HUES6 (cell line): ENCODE measurements at regions not wholly inside any gene's neighbourhood (a gene's known extent, or its start where the extent isn't known, plus 50 kb on each side); places are given as distances from the start of the nearest gene placed in this dataset.

Experiments used
- H3K27ac ChIP-seq: 2 replicates; pipeline ENCODE4 v1.7.0; 2013; ENCODE audit warnings: low read depth, mild to moderate bottlenecking, low read length, inconsistent platforms
- H3K27me3 ChIP-seq: 2 replicates; pipeline ENCODE4 v1.6.1; 2013; ENCODE audit warnings: low read length; ENCODE audit not compliant: control insufficient read depth, insufficient read depth
- H3K36me3 ChIP-seq: 2 replicates; pipeline ENCODE4 v1.6.1; 2013; ENCODE audit warnings: low read length; ENCODE audit not compliant: control insufficient read depth, insufficient read depth
- H3K4me1 ChIP-seq: 2 replicates; pipeline ENCODE4 v1.6.1; 2013; ENCODE audit warnings: low read length; ENCODE audit not compliant: control insufficient read depth, insufficient read depth
- H3K4me3 ChIP-seq: 2 replicates; pipeline ENCODE4 v1.5.1; 2013; ENCODE audit warnings: low read depth, low read length
- H3K9ac ChIP-seq: one replicate; pipeline ENCODE4 v1.6.1; 2013; ENCODE audit warnings: mild to moderate bottlenecking, low read length
- H3K9me3 ChIP-seq: 2 replicates; pipeline ENCODE4 v1.6.1; 2013; ENCODE audit warnings: low read depth, low read length; ENCODE audit not compliant: control insufficient read depth, insufficient read depth

DNA sequence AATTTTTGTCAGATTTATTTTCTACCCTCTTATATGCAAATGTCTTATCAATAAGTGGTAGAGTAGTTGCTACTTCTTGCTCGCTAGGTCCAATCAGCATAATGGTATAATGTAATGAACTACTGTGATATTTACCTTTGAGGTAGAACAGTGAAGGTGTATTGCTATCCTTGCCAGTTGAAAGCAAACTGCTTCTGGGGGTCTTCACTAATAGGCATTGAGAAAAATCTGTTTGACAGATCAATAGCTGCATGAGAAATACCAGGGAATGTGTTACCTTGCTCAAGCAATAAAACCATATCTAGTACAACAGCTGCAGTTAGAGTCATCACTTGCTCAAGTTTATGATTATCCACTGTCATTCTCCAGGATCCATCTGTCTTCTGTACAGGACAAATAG lies 50.1 kb upstream of the EFEMP1 start:
- H3K27ac ChIP-seq, result no peak overlapping the region
- H3K9ac ChIP-seq, result no peak overlapping the region
- no peaks in the 10 kb centered on the region for H3K9me3 ChIP-seq
- H3K4me3 ChIP-seq, result no peak overlapping the region
- H3K36me3 ChIP-seq, result no peaks in the 10 kb centered on the region
- peaks cover 3% of the 10 kb centered on the region; the same call in 1 of the 2 replicates for H3K4me1 ChIP-seq
- no peaks in the 10 kb centered on the region for H3K27me3 ChIP-seq

DNA sequence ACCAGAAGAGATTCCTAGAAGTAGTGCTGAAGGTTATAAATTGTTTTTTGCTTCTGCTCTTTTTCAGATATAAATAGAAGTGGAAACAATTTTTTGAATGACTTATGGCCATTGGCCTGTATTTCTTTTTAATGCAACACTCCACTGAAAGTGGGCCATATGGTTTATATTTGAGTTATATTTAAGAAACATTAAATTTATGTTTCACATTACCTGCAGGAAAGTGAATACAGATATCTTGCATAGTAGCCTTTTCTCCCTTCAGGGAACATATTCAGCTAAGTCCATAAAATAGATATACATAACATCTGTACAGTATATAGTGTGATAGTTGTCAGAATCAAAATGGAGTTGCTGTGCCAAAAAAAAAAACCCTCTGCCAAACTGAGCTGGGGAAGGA lies 53.1 kb upstream of the EFEMP1 start:
- Histone ChIP-seq H3K9ac (no peak overlapping the region), H3K4me1 (peaks cover 3% of the 10 kb centered on the region; the same call in 1 of the 2 replicates), H3K9me3 (no peaks in the 10 kb centered on the region), H3K27ac (no peak overlapping the region), H3K27me3 (no peaks in the 10 kb centered on the region), H3K36me3 (no peaks in the 10 kb centered on the region), H3K4me3 (no peak overlapping the region)

DNA sequence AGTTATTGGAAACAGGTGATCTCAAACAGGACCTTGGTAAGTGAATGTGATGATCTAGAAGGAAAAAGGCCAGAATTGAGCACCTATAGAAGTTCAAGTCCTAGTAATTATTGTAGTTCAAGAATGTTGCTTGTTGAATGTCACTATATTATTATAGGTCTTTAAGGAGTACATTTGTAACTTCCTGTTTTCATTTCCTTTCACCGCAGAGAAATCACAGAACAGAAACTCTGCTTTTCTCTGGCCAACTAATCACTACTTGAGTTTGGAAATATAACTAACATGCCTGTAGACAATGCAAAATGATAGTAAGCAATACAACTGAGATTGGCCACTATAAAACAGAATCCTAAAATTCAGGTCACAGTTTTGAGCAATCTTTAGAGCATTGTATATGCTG lies 61.8 kb upstream of the EFEMP1 start:
- no peaks in the 10 kb centered on the region for H3K27me3 ChIP-seq
- no peak overlapping the region for H3K27ac ChIP-seq
- no peak overlapping the region for H3K9ac ChIP-seq
- no peaks in the 10 kb centered on the region for H3K9me3 ChIP-seq
- no peak overlapping the region for H3K4me3 ChIP-seq
- H3K36me3 ChIP-seq, result no peaks in the 10 kb centered on the region
- H3K4me1 ChIP-seq, result no peaks in the 10 kb centered on the region

DNA sequence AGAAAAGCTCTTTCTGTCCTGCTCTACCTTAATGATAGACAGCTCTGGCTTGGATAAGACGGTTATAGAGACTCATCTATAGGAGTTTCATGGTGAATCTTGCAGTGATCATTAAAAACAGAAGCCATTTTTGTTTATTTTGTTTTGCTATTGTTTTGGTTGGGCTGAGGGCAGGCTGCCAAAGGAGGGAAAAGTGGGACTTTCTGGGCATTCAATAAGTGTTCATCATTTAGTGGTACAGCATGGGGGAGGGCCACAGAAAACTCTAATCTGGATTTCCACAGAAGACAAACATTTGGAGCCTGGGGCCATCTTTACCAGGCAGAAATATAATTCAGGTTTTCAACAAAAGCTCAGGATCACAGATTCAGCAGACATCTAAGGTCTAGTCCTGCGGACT lies 62.4 kb upstream of the EFEMP1 start:
- Histone ChIP-seq H3K27ac (no peak overlapping the region), H3K4me3 (no peak overlapping the region), H3K9me3 (no peaks in the 10 kb centered on the region), H3K9ac (no peak overlapping the region), H3K36me3 (no peaks in the 10 kb centered on the region), H3K4me1 (no peaks in the 10 kb centered on the region), H3K27me3 (no peaks in the 10 kb centered on the region)

DNA sequence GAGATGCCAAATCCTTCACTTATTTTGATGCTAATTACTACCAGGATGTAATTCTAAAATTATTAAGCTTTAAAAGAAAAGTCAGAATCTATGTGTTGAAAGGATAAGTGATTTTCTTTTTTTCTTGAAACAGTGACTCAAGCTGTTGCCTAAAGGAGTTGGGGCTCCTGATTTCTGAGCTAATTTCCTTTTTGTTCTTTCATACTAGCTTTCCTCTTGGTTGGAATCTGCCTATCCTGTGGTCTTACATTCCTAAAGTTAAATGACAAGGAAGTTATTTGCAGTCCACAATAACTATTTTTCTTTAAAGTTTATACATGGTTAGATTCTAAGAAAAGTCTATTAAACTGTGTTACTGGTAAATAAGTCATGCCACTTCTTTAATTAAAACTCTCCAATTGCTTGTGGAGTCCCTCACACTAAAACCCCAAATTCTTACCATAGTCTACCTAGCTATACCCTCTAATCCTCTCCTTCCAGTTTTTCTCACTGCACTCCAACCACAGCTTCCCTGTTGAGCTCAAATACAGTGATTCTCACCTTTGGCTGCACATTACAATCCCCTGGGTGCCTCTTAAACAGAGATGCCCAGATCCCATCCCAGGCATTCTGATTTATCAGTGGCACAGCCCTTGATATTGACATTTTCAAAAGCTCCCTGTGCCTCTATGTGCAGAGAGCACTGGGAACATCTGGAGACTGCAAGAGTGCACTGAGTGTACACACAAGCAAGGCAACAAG lies 63.3 kb upstream of the EFEMP1 start:
- no peak overlapping the region for H3K27ac ChIP-seq

DNA sequence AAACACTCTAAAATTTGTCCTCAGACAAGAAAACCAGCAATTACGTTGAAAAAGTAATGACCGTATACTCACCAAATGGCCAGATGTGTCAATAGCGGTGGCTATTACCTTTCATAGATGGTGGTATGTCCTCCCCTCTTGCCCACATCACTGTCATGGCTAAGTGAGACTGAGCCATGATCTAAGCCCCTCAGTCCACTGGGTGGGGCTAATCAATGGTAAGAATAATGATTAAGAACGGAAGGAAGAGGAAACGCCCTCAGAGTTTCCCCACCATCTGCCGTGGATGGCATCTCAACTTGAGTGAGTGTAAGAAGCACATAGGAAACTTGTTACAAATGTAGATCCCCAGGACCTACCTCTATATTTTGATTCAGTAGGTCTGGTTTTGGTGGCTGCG lies 65.8 kb upstream of the EFEMP1 start:
- Histone ChIP-seq H3K27ac (no peak overlapping the region), H3K4me3 (no peak overlapping the region), H3K9me3 (no peaks in the 10 kb centered on the region), H3K4me1 (peaks cover 3% of the 10 kb centered on the region; the same call in 1 of the 2 replicates), H3K27me3 (no peaks in the 10 kb centered on the region), H3K9ac (no peak overlapping the region), H3K36me3 (no peaks in the 10 kb centered on the region)

More for the DNA sequence above, 63.3 kb upstream of the EFEMP1 start:
- no peaks in the 10 kb centered on the region for H3K9me3 ChIP-seq
- no peaks in the 10 kb centered on the region for H3K4me1 ChIP-seq
- H3K4me3 ChIP-seq, result no peak overlapping the region
- no peak overlapping the region for H3K9ac ChIP-seq
- H3K27me3 ChIP-seq, result no peaks in the 10 kb centered on the region
- H3K36me3 ChIP-seq, result no peaks in the 10 kb centered on the region

DNA sequence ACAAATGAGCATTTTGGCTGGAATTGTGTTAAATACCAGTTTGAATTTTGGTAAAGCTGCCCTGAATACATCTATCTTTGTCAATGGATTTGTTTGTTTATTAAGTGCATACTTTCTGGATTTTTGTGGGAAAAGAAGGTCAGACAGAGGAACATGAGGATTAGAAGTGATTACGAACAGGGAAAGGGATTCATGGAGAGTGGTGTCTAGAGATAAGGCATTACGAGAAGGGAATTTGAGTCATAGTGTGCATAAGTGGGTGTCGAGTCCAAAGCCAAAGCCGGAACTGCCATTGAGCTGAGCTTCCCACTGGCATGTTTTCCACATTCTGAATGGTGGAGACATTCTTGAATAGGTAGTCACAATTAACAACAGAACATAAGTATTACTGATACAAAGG lies 68.9 kb upstream of the EFEMP1 start:
- no peak overlapping the region for H3K27ac ChIP-seq
- peaks cover 7% of the 10 kb centered on the region; the same call in 1 of the 2 replicates for H3K4me1 ChIP-seq
- H3K9me3 ChIP-seq, result no peaks in the 10 kb centered on the region
- H3K9ac ChIP-seq, result no peak overlapping the region
- no peaks in the 10 kb centered on the region for H3K36me3 ChIP-seq
- no peak overlapping the region for H3K4me3 ChIP-seq
- H3K27me3 ChIP-seq, result no peaks in the 10 kb centered on the region

DNA sequence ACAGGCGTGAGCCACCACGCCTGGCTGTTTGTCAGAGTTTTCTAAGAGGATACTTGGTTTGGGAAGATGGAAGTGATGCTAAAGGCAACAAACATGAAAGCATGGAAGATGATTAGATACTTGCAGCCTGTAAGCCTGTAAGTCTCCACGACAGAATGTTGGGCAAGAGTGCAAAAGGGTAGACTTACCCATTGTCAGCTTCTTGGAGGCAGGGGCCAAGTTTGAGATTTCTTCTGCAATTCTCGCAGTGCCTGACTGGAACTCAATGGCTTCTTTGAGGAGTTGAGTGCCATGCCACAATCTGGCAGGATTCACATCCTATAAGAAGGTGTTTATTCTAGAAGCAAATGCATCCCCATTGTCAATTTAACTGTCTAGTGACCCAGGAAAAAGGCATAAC lies 70.1 kb upstream of the EFEMP1 start:
- Histone ChIP-seq H3K9ac (no peak overlapping the region), H3K9me3 (no peaks in the 10 kb centered on the region), H3K4me3 (no peak overlapping the region), H3K4me1 (peaks cover 7% of the 10 kb centered on the region; the same call in 1 of the 2 replicates), H3K27me3 (no peaks in the 10 kb centered on the region), H3K36me3 (no peaks in the 10 kb centered on the region), H3K27ac (no peak overlapping the region)

DNA sequence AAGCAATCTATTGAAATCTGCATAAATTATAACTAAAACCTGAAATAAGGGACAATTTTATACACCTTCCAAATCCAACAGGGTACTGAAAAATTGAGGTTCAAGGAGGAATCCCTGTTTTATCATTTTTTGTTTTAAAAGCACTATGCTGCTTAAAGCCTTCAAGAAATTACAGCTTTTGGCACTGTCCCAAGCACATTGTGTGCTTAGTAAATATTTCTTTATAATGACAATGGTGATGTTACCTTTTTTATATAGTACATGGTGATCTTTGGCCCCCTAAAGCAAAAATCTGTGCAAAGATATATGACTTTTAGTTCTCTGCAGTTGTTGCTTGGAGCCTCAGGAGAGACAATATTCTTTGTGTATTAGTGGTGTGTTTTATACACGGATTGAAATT lies 71.6 kb upstream of the EFEMP1 start:
- Histone ChIP-seq H3K9me3 (no peaks in the 10 kb centered on the region), H3K27me3 (no peaks in the 10 kb centered on the region), H3K36me3 (no peaks in the 10 kb centered on the region), H3K4me1 (peaks cover 7% of the 10 kb centered on the region; the same call in 1 of the 2 replicates), H3K9ac (no peak overlapping the region), H3K4me3 (no peak overlapping the region), H3K27ac (no peak overlapping the region)

DNA sequence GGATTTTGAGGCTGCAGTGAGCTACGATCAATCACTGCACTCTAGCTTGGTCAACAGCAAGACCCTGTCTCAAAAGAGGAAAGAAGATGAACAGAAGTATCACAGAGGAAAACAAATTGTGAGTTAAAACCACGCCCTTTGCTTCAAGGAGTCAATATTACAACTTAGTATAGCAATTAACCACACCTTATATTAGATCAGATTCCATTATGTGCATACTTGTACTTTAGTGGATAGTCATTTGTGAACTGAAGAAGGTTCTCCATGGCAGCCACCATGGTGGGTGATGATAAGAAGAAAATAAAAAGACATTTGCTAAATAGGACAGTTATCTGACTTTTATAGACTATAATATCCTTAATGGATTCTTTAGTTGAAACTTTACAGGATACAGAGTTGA lies 72.3 kb upstream of the EFEMP1 start:
- Histone ChIP-seq H3K27me3 (no peaks in the 10 kb centered on the region), H3K9me3 (no peaks in the 10 kb centered on the region), H3K9ac (no peak overlapping the region), H3K4me1 (peaks cover 7% of the 10 kb centered on the region; the same call in 1 of the 2 replicates), H3K27ac (no peak overlapping the region), H3K4me3 (no peak overlapping the region), H3K36me3 (no peaks in the 10 kb centered on the region)

DNA sequence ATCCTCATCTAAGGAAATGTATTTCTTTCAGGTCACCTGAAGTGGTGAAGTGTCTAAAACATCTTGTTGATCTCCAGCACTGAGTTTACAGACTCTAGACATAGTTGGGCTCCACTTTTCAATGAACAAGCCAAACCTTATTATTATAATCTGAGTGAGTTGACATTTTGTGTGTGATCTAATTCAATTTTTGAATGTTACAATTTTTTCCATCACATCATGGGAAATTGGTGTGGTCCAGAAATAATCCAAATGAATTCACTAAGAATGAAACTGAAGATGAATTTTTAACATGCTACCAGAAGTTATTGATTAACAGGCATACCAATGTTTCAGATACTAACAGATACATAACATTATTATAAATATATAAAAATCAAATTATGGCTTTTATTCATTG lies 75.6 kb upstream of the EFEMP1 start:
- H3K27ac ChIP-seq, result no peak overlapping the region
- H3K4me1 ChIP-seq, result peaks cover 6% of the 10 kb centered on the region; the same call in 1 of the 2 replicates
- H3K9me3 ChIP-seq, result no peaks in the 10 kb centered on the region
- no peak overlapping the region for H3K9ac ChIP-seq
- no peaks in the 10 kb centered on the region for H3K36me3 ChIP-seq
- no peaks in the 10 kb centered on the region for H3K27me3 ChIP-seq
- no peak overlapping the region for H3K4me3 ChIP-seq
